ENCODE measurements at regions not wholly inside any gene's neighbourhood (a gene's known extent, or its start where the extent isn't known, plus 50 kb on each side); places are given as distances from the start of the nearest gene placed in this dataset.
"Not testable (repeated sequence)": the region's sequence is repeated elsewhere in the genome, so short reads cannot be mapped to it uniquely, and the experiment has no call there.

- Histone ChIP-seq H3K4me1 (no peaks in the 10 kb centered on the region), H3K27me3 (no peaks in the 10 kb centered on the region), H3K27ac (no peak overlapping the region), H3K9me3 (peaks cover 0 to 21% (median 0%) of the 10 kb centered on the region in 4 donors), H3K4me3 (no peak overlapping the region), H3K36me3 (no peaks in the 10 kb centered on the region)
- 81 to 89% methylated on average over 3 of the region's 3 CpGs for WGBS, 2 donors
- TF ChIP-seq EP300 (IDR thresholded peaks at IDR 0.05) (no peak), POLR2A (IDR thresholded peaks at IDR 0.05) (no peak), CTCF (IDR thresholded peaks at IDR 0.05) (no peak)
- no peak for DNase-seq (ENCODE audit: low spot score in 2 of 2)
Observed at GRCh38 chr13:67469623-67470022, 239.5 kb upstream of the PCDH9 start.

GRCh38 chr13:67466569-67466968 is 236.4 kb upstream of the PCDH9 start:
- DNase-seq (ENCODE audit: low spot score in 2 of 2): no peak

DNA sequence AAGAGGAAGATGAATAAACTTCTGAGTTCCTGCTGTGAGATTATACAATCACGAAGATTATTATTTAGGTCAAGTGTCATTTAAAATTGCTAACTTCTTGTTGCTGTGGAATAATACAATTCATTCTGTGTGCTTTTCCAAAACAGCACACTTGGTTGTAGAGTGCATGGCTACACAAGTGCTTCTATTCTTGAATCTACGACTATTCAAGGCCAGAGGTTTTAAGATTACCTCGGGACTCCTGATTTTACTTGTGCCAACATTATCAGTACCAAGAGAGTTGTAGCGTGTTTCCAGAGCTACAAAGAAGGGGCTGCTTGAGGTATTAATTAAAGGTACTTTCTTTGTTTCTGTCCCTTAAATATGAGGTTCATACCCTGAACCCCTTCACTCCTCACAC is 234.0 kb upstream of the PCDH9 start:
- WGBS, 2 donors: 18 to 23% methylated on average over 4 of the region's 4 CpGs
- Histone ChIP-seq H3K4me1 (no peaks in the 10 kb centered on the region), H3K9me3 (peaks cover 0 to under 1% (median 0%) of the 10 kb centered on the region in 4 donors), H3K36me3 (no peaks in the 10 kb centered on the region), H3K4me3 (no peak overlapping the region), H3K27ac (no peak overlapping the region), H3K27me3 (no peaks in the 10 kb centered on the region)
- DNase-seq (ENCODE audit: low spot score in 2 of 2): no peak
- no peak for TF ChIP-seq CTCF (IDR thresholded peaks at IDR 0.05)
- TF ChIP-seq EP300 (IDR thresholded peaks at IDR 0.05): no peak
- TF ChIP-seq POLR2A (IDR thresholded peaks at IDR 0.05): no peak

More at GRCh38 chr13:67466569-67466968, 236.4 kb upstream of the PCDH9 start:
- Histone ChIP-seq H3K27me3 (no peaks in the 10 kb centered on the region), H3K36me3 (no peaks in the 10 kb centered on the region), H3K4me1 (no peaks in the 10 kb centered on the region), H3K27ac (no peak overlapping the region), H3K9me3 (peaks cover 0 to 21% (median 0%) of the 10 kb centered on the region in 4 donors), H3K4me3 (no peak overlapping the region)
- no peak for TF ChIP-seq POLR2A (IDR thresholded peaks at IDR 0.05)
- TF ChIP-seq CTCF (IDR thresholded peaks at IDR 0.05): no peak
- no peak for TF ChIP-seq EP300 (IDR thresholded peaks at IDR 0.05)
- 83 to 84% methylated on average over 8 of the region's 8 CpGs for WGBS, 2 donors

- no peak for TF ChIP-seq POLR2A (IDR thresholded peaks at IDR 0.05)
- H3K4me3 ChIP-seq: no peak overlapping the region
- H3K4me1 ChIP-seq: no peaks in the 10 kb centered on the region
- H3K9me3 ChIP-seq: no peaks in the 10 kb centered on the region
- WGBS, 2 donors: 97 to 100% methylated on average over 1 of the region's 1 CpG
- H3K27ac ChIP-seq: no peak overlapping the region
- H3K36me3 ChIP-seq: no peaks in the 10 kb centered on the region
- DNase-seq (ENCODE audit: low spot score in 2 of 2): no peak
- H3K27me3 ChIP-seq: no peaks in the 10 kb centered on the region
Observed at GRCh38 chr13:67462098-67462497, 232.0 kb upstream of the PCDH9 start.

DNA sequence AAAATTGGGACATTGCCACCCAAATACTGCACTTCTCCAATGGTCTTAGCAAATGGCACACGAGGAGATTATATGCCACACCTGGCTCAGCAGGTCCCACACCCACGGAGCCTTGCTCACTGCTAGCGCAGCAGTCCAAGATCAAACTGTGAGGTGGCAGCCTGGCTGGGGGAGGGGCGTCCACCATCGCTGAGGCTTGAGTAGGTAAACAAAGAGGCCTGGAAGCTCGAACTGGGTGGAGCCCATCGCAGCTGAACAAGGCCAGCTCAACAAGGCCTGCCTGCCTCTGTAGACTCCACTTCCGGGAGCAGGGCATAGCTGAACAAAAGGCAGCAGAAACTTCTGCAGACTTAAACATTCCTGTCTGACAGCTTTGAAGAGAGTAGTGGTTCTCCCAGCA is 222.4 kb upstream of the PCDH9 start:
- H3K27me3 ChIP-seq; H3K4me3 ChIP-seq; H3K27ac ChIP-seq; H3K4me1 ChIP-seq; H3K36me3 ChIP-seq; DNase-seq (ENCODE audit: low spot score in 2 of 2); H3K9me3 ChIP-seq: not testable (repeated sequence)
- 85 to 86% methylated on average over 8 of the region's 8 CpGs for WGBS, 2 donors

GRCh38 chr13:67445436-67445835 is 215.3 kb upstream of the PCDH9 start:
- 87% methylated on average over 5 of the region's 5 CpGs for WGBS, 2 donors

More at GRCh38 chr13:67445436-67445835, 215.3 kb upstream of the PCDH9 start:
- Histone ChIP-seq H3K4me3 (no peak overlapping the region), H3K27me3 (no peaks in the 10 kb centered on the region), H3K9me3 (no peaks in the 10 kb centered on the region), H3K36me3 (no peaks in the 10 kb centered on the region), H3K27ac (no peak overlapping the region), H3K4me1 (no peaks in the 10 kb centered on the region)
- TF ChIP-seq CTCF (IDR thresholded peaks at IDR 0.05): no peak
- no peak for TF ChIP-seq EP300 (IDR thresholded peaks at IDR 0.05)
- TF ChIP-seq POLR2A (IDR thresholded peaks at IDR 0.05): no peak
- no peak for DNase-seq (ENCODE audit: low spot score in 2 of 2)
